HG03520 (cell line): ENCODE measurements at regions not wholly inside any gene's neighbourhood (a gene's known extent, or its start where the extent isn't known, plus 50 kb on each side); places are given as distances from the start of the nearest gene placed in this dataset.
"Not testable (repeated sequence)": the region's sequence is repeated elsewhere in the genome, so short reads cannot be mapped to it uniquely, and the experiment has no call there.

Source experiments
- ATAC-seq: cut with Tn5 transposase; IDR thresholded peaks from one replicate; pipeline ENCODE4 v1.9.1; 2021; ENCODE audit warnings: mild to moderate bottlenecking, moderate library complexity; ENCODE audit not compliant: unreplicated experiment

- ATAC-seq: no peak
Measured at GRCh38 chr1:219324171-219324570, 150.5 kb downstream of the LYPLAL1 start.

GRCh38 chr1:219323426-219323825, 149.7 kb downstream of the LYPLAL1 start:
- ATAC-seq: no peak

GRCh38 chr1:219322766-219323165, 149.1 kb downstream of the LYPLAL1 start:
- ATAC-seq: no peak

GRCh38 chr1:219320563-219320962, 146.9 kb downstream of the LYPLAL1 start:
- ATAC-seq: not testable (repeated sequence)

GRCh38 chr1:219318826-219319225, 145.1 kb downstream of the LYPLAL1 start:
- no peak for ATAC-seq

GRCh38 chr1:219317762-219318353, 144.2 kb downstream of the LYPLAL1 start:
- ATAC-seq: no peak

- ATAC-seq: no peak
Measured at GRCh38 chr1:219316066-219316465, 142.4 kb downstream of the LYPLAL1 start.

GRCh38 chr1:219313961-219314360, 140.3 kb downstream of the LYPLAL1 start:
- ATAC-seq: no peak

- ATAC-seq: no peak
Measured at GRCh38 chr1:219312967-219313366, 139.3 kb downstream of the LYPLAL1 start.

- no peak for ATAC-seq
Measured at GRCh38 chr1:219310181-219310728, 136.6 kb downstream of the LYPLAL1 start.

- no peak for ATAC-seq
Measured at GRCh38 chr1:219308367-219308766, 134.7 kb downstream of the LYPLAL1 start.

- ATAC-seq: no peak
Measured at GRCh38 chr1:219304227-219305226, 130.8 kb downstream of the LYPLAL1 start.

GRCh38 chr1:219302697-219303096, 129.0 kb downstream of the LYPLAL1 start:
- ATAC-seq: no peak

GRCh38 chr1:219299420-219299819, 125.7 kb downstream of the LYPLAL1 start:
- ATAC-seq: no peak

GRCh38 chr1:219298571-219299148, 125.0 kb downstream of the LYPLAL1 start:
- ATAC-seq: no peak

GRCh38 chr1:219296430-219297355, 123.0 kb downstream of the LYPLAL1 start:
- no peak for ATAC-seq

- ATAC-seq: no peak
Measured at GRCh38 chr1:219294251-219294650, 120.6 kb downstream of the LYPLAL1 start.

- ATAC-seq: no peak
Measured at GRCh38 chr1:219293410-219293809, 119.7 kb downstream of the LYPLAL1 start.

GRCh38 chr1:219292999-219293398, 119.3 kb downstream of the LYPLAL1 start:
- no peak for ATAC-seq

- no peak for ATAC-seq
Measured at GRCh38 chr1:219292341-219292740, 118.7 kb downstream of the LYPLAL1 start.
